ENCODE measurements at regions not wholly inside any gene's neighbourhood (a gene's known extent, or its start where the extent isn't known, plus 50 kb on each side); places are given as distances from the start of the nearest gene placed in this dataset.

GRCh38 chr4:23348789-23349498, 540.9 kb downstream of the PPARGC1A start:
- Mint-ChIP-seq H3K36me3 (ENCODE audit: low read depth) (no peaks in the 10 kb centered on the region), H3K9me3 (no peaks in the 10 kb centered on the region), H3K27ac (no peak overlapping the region), H3K27me3 (no peaks in the 10 kb centered on the region), H3K4me3 (no peak overlapping the region), H3K4me1 (ENCODE audit: low read depth) (peaks cover 5% of the 10 kb centered on the region)
- H3K4me1 ChIP-seq (ENCODE audit: insufficient read depth, low read length), result no peaks in the 10 kb centered on the region
- TF ChIP-seq, protein P1, sequence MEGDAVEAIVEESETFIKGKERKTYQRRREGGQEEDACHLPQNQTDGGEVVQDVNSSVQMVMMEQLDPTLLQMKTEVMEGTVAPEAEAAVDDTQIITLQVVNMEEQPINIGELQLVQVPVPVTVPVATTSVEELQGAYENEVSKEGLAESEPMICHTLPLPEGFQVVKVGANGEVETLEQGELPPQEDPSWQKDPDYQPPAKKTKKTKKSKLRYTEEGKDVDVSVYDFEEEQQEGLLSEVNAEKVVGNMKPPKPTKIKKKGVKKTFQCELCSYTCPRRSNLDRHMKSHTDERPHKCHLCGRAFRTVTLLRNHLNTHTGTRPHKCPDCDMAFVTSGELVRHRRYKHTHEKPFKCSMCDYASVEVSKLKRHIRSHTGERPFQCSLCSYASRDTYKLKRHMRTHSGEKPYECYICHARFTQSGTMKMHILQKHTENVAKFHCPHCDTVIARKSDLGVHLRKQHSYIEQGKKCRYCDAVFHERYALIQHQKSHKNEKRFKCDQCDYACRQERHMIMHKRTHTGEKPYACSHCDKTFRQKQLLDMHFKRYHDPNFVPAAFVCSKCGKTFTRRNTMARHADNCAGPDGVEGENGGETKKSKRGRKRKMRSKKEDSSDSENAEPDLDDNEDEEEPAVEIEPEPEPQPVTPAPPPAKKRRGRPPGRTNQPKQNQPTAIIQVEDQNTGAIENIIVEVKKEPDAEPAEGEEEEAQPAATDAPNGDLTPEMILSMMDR (IDR thresholded peaks at IDR 0.05), result no peak
- intact Hi-C loops (cut with DNase I, micrococcal nuclease), result no loop called here
- no peaks in the 10 kb centered on the region for H3K36me3 ChIP-seq (ENCODE audit: insufficient read depth, low read length)
- no peak overlapping the region for H3K4me3 ChIP-seq (ENCODE audit: low read length)
- no peak overlapping the region for H3K27ac ChIP-seq (ENCODE audit: low read depth in 1 of 2, low read length in 2 of 2)
- POLR2A ChIA-PET, result interaction anchor here (0.7 kb wide), 1 partner anchor 174 kb away, joined by 3 read pairs; no protein-coding TSS in a partner anchor
- no peaks in the 10 kb centered on the region for H3K9me3 ChIP-seq (ENCODE audit: control insufficient read depth in 1 of 2, insufficient read depth in 1 of 2, low read length in 2 of 2)
- ATAC-seq (ENCODE audit: poor library complexity), result no peak
- H3K27me3 ChIP-seq (ENCODE audit: control insufficient read depth in 1 of 2, insufficient read depth in 2 of 2, low read length in 2 of 2), result no peaks in the 10 kb centered on the region
- no peak for DNase-seq
- CTCF ChIA-PET, result no interaction called here

DNA sequence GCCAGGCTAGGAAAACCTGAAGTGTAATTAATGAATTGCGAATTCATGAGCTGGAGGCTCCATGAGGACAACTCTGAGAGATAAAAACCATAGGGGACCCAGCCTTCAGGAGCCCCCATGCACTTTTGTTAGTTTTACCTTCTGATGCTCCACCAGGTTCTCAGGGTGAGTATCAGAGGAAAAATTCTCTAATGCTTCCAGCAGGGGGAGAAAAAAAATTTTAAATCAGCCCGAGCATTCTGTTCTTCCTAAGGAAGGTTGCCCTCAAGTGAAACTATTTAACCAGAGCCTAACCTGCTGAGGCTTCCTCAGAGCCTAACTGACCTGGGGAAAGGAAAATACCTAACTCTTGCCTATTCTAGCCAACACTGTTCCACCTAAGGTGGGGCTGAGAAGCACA, 552.6 kb downstream of the PPARGC1A start:
- Histone ChIP-seq H3K4me1 (ENCODE audit: insufficient read depth, low read length) (peaks cover 9% of the 10 kb centered on the region), H3K9me3 (ENCODE audit: control insufficient read depth in 1 of 2, insufficient read depth in 1 of 2, low read length in 2 of 2) (no peaks in the 10 kb centered on the region), H3K36me3 (ENCODE audit: insufficient read depth, low read length) (no peaks in the 10 kb centered on the region), H3K27me3 (ENCODE audit: control insufficient read depth in 1 of 2, insufficient read depth in 2 of 2, low read length in 2 of 2) (no peaks in the 10 kb centered on the region), H3K27ac (ENCODE audit: low read depth in 1 of 2, low read length in 2 of 2) (no peak overlapping the region), H3K4me3 (ENCODE audit: low read length) (no peak overlapping the region)
- Mint-ChIP-seq H3K27me3 (no peaks in the 10 kb centered on the region), H3K36me3 (ENCODE audit: low read depth) (peaks cover 4% of the 10 kb centered on the region), H3K4me3 (no peak overlapping the region), H3K27ac (no peak overlapping the region), H3K9me3 (peaks cover 6% of the 10 kb centered on the region), H3K4me1 (ENCODE audit: low read depth) (peaks cover 27% of the 10 kb centered on the region)
- ATAC-seq (ENCODE audit: poor library complexity) (no peak), DNase-seq (no peak)
- CTCF ChIA-PET, result no interaction called here
- POLR2A ChIA-PET, result no interaction called here
- intact Hi-C loops (cut with DNase I, micrococcal nuclease), result no loop called here
- TF ChIP-seq, protein P1 (IDR thresholded peaks at IDR 0.05), result no peak

DNA sequence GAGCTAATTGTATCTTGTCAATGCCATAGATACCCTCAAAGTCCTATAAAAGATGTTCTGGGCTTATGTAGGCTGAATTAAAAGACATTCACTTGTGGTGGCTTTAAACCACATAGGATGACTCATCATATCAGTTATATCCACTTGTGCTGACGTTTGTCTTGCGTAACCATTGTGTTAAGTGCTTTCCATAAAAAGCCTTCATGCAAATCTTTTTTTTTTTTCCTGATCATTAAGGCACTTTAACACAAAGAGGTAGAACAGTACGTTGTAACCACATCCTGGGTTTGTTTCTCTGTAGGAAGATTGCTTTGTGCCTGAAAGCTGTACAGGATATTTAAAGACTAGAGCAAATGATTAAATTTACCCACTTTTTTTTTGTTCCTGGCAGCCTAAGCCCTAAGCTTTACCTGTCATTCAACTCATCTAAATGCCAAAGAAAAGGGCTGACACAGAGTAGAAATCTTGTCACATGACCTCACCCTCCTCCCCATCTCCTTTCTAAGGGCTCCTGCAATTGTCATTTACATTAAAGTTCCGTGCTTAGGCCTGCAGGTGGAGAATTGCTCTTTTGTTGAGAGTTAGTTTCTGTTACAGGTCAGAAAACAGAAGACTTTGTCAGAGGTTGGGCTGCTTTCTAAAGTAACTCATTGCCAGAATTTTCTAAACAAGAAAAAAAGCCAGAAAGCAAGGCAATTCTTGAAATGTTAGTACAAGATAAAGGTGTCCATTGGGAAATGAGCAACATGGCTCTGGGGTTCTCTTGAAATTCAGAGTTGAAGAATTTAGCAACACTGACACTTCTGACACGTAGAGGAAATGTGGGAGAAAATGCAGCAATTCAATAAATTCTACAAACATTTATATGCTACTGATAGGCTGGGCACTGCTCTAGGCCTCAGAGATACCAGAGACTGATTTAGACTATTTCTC, 555.6 kb downstream of the PPARGC1A start:
- Mint-ChIP-seq H3K9me3 (peaks cover 2% of the 10 kb centered on the region), H3K4me3 (peak overlapping the region; percentile 1), H3K36me3 (ENCODE audit: low read depth) (peaks cover 4% of the 10 kb centered on the region), H3K4me1 (ENCODE audit: low read depth) (peaks cover 28% of the 10 kb centered on the region), H3K27me3 (no peaks in the 10 kb centered on the region), H3K27ac (peak overlapping the region; percentile 81)
- Histone ChIP-seq H3K4me3 (ENCODE audit: low read length) (no peak overlapping the region), H3K9me3 (ENCODE audit: control insufficient read depth in 1 of 2, insufficient read depth in 1 of 2, low read length in 2 of 2) (no peaks in the 10 kb centered on the region), H3K36me3 (ENCODE audit: insufficient read depth, low read length) (no peaks in the 10 kb centered on the region), H3K4me1 (ENCODE audit: insufficient read depth, low read length) (peaks cover 9% of the 10 kb centered on the region), H3K27ac (ENCODE audit: low read depth in 1 of 2, low read length in 2 of 2) (peak overlapping the region; percentile 13 to 59), H3K27me3 (ENCODE audit: control insufficient read depth in 1 of 2, insufficient read depth in 2 of 2, low read length in 2 of 2) (no peaks in the 10 kb centered on the region)
- POLR2A ChIA-PET, result interaction anchor here (0.6 kb wide), 1 partner anchor 661 kb away, joined by 4 read pairs; no protein-coding TSS in a partner anchor
- intact Hi-C loops (cut with DNase I, micrococcal nuclease), result no loop called here
- peak in 11 of 14 experiments; percentile 0 to 87 (median 25) for DNase-seq
- CTCF ChIA-PET, result no interaction called here
- TF ChIP-seq, protein P1 (IDR thresholded peaks at IDR 0.05), result peak; percentile 13
- ATAC-seq (ENCODE audit: poor library complexity), result peak; percentile 79

All from CD4-positive, alpha-beta T cell (primary cell).